HG02981 (cell line): ENCODE measurements at regions not wholly inside any gene's neighbourhood (a gene's known extent, or its start where the extent isn't known, plus 50 kb on each side); places are given as distances from the start of the nearest gene placed in this dataset.

Experiments
- ATAC-seq: cut with Tn5 transposase; IDR thresholded peaks from one replicate; pipeline ENCODE4 v1.9.1; 2021; ENCODE audit warnings: mild to moderate bottlenecking, moderate library complexity; ENCODE audit not compliant: unreplicated experiment

DNA sequence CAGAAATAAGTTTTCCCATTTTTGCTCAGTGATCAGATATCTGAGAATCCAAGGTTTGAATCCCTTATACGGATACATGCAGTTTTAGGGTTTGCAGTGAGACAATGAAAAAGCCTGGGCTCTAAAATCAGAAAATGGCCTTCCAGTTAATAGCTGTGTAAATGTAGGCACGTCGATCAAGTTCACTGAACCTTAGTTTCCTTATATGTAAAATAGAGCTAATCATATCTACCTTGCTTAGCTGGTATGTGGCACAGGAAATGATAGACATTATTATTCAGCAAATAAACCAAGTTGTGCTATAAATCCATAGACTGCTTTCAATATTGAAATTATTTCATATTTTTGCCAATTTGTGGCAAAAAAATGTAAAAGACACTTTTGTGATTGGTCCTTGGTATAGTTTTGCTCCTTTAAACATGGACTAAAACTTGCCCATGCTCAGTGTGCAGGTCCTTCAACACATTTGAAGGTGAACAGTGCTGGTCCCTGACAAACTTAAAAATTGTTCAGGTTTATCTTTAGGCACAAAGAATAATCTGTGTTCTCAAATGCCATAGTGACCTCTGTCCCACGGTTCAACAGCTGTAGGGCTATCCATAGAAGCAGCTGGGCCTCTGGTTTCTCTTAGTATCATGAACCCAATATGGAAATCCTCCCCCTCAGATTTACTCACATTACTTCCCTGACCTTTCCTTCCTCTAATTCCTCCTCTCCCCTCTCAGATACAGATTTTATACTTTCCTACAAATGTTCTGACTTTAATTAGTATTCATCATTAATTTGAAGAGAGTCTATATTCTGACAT, 51.0 kb downstream of the CCDC54 start:
- no peak for ATAC-seq

GRCh38 chr3:107429320-107430181, 52.3 kb downstream of the CCDC54 start:
- peak; percentile 52 for ATAC-seq

GRCh38 chr3:107430214-107430995, 53.2 kb downstream of the CCDC54 start:
- ATAC-seq = no peak

- peak; percentile 25 for ATAC-seq
Measured at GRCh38 chr3:107430996-107431245, 53.7 kb downstream of the CCDC54 start.

- peak; percentile 45 for ATAC-seq
Measured at GRCh38 chr3:107431246-107432012, 54.2 kb downstream of the CCDC54 start.

DNA sequence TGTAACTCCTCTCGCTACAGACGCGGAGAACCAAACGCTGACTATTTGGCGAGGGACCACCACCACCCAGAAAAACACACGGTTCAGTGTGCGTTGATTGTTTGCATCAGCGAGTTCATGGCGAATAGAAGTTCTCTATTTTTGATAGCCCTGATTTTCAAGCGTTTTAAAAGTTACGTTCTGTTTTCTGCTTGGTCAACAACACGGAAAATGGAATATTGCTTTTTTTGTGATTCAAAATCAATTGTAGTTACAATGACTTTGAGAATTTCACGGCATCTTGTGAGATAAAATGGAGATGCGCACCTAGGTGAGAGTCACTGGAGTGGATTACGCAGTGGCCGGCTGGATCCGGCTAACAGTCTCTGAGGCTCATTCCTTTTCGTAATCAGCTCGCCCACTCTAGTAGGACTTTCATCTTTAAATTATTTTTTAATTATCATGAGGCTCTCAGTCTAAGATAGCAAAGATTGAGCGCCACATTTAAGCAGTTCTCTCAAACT, 54.8 kb downstream of the CCDC54 start:
- ATAC-seq = no peak

GRCh38 chr3:107432646-107433045, 55.4 kb downstream of the CCDC54 start:
- ATAC-seq = no peak

GRCh38 chr3:107436029-107436428, 58.8 kb downstream of the CCDC54 start:
- ATAC-seq = no peak

DNA sequence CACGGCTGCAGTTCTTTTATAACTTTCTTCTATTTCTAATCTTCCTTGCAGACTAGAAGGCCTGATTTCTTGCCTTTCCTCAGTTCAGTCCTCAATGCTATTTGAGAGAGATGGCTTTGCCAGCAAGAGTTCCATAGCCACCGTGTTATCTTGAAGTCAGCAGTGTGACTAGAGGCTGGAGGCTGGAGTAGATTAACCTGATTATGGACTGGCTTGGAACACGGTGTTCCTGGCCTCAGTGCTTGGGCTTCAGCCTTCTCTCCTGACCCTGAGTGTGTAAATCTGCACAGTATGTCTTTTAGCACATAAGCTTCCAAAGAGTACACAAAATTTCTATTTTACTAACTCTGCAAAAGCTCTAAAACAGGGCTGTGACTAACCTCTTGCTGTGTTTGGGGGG, 61.4 kb downstream of the CCDC54 start:
- ATAC-seq = no peak

- ATAC-seq = no peak
Measured at GRCh38 chr3:107441617-107442016, 64.4 kb downstream of the CCDC54 start.

DNA sequence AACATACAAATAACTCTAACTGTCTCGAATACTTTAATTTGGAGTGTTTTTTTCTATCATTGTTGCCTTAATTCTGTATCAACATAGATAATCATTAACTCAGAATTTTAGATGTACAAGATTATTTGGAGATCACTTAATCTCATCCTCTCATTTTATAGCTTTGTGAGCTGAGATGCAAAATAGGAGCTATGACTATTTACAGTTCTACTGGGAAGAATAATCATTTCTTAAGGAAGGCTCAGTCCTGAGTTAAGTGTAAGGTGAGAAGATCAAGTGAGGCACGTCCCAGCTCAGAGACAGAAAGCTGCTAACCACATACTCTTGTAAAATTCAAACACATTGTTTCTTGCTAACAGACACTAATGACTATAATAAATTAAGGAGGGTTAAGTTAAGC, 66.2 kb downstream of the CCDC54 start:
- ATAC-seq = no peak

- no peak for ATAC-seq
Measured at GRCh38 chr3:107446706-107447105, 69.5 kb downstream of the CCDC54 start.

- ATAC-seq = no peak
Measured at GRCh38 chr3:107450254-107450893, 72.4 kb upstream of the BBX start.

- ATAC-seq = no peak
Measured at GRCh38 chr3:107452436-107452835, 70.3 kb upstream of the BBX start.

DNA sequence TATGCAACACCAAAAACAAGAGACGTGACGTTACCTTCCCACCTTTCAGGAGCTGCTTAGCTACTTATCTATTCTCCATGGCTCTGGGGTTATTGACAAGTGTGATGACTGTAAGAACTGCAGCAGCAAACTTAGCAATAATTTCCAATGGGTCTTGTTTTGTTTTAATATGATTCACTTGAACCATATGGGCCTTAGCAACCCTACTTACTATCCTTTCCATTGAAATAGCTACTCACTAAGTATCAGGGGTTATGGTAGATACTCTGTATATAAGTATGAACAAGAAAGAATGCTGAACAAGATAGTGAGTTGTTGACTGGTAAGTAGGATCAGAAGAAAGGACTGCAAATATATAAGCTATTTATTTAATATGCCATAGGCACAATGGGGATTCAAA, 69.3 kb upstream of the BBX start:
- no peak for ATAC-seq

GRCh38 chr3:107455621-107456020, 67.1 kb upstream of the BBX start:
- ATAC-seq = no peak

- ATAC-seq = no peak
Measured at GRCh38 chr3:107456501-107456900, 66.3 kb upstream of the BBX start.

- ATAC-seq = no peak
Measured at GRCh38 chr3:107458871-107459270, 63.9 kb upstream of the BBX start.

DNA sequence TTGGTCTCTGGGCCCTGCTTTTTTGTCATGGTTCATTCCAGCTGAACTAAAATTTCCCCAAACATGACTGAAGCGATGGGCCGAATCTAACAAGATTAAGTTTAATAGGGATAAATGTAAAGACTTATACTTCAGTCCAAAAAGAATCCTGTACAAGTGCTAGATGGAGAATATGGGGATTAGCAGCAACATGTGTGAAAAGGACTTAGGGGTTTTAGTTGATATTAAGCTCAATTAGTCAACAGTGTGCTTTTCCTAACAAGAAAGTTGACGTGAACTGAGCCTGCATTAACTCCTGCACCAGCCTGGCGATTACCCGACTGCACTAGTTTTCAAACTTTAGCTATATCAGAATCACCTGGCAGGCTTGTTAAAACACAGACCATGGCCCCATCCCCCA, 61.0 kb upstream of the BBX start:
- no peak for ATAC-seq

- no peak for ATAC-seq
Measured at GRCh38 chr3:107464037-107464436, 58.7 kb upstream of the BBX start.
